ENCODE measurements at regions not wholly inside any gene's neighbourhood (a gene's known extent, or its start where the extent isn't known, plus 50 kb on each side); places are given as distances from the start of the nearest gene placed in this dataset.

DNA sequence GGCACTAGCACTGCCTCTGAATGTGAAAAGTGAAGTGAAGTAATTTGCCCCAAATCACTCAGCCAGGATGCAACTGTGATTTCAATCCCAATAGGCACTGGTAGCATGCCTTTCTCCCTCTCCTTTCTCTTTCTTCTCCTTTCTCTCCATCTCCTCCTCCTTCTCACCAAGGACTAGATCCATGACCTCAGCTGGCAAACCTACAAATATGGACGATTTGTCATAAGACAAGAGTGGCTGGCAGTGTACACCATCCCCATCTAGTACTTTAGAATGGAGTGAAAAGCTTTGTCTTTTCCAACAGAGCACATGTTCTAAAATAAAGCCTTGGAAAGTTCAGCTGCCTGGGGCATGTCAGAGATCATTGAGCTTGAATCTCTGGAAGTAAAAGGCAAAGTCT, 574.7 kb upstream of the CLINT1 start:
- no peak for DNase-seq

- no peak for DNase-seq
Measured at GRCh38 chr5:158431369-158432029, 572.6 kb upstream of the CLINT1 start.

DNA sequence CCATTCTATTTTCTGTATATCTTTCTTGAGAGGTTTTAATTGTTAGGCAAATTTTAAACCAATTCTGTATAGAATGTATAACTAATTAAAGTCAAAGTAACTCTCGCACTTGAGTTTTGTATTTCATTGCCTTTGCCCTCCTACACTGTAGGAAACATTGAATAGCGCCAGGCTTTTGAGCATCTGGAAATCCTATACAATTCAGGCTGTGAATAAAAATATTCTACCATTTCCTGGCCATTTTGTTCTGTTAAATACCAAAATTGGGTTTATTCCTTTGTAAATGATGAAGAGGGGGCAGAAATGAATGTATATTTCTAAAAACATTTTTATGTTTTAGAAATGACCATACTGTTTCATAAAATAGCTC, 571.8 kb upstream of the CLINT1 start:
- no peak for DNase-seq

DNA sequence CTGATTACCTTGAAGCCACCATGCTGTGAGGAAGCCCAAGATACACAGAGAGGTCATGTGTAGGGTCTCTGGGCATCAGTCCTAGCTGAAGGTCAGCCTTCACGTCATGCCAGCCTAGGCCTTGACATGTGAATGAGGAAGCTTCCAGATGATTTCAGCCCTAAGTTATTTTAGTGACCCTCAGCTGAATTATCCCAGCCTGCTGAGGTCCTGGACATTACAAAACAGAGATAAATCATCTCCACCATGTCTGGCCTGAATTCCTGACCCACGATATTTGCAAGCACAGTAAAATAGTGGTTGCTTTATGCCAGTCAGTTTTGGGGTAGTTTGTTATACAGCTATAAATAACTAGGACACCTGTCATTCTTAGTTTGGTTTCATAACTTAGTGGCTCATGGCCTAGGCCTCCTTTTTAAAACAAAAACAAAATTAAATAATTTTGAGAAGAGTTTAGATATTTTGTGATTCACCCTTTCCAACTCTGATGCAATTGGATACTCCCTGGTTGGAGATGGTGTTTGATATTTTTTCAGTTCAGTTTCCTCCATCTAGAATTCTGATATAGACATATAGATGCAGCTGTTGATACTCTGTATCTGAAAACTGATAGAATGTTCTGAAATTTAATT, 571.3 kb upstream of the CLINT1 start:
- DNase-seq = no peak

DNA sequence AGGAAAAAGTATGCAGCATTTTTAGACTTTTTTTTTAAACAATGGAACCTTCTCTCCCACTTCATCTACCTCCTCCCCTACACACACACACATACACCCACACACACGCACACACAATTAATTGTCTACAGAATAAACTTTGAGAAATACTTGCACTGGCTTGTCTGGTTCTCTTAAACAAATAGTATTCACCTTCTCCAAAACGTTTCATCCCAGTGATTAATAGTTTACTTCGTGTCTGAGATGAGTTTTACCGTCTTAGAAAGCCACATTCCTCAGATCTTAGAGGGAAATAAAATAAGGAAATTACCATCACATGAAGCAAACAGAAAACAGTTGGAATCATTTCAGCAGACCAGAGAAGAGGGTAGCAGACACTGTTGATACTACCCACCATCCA, 570.6 kb upstream of the CLINT1 start:
- DNase-seq = no peak

GRCh38 chr5:158423623-158424200, 564.8 kb upstream of the CLINT1 start:
- DNase-seq = no peak

DNA sequence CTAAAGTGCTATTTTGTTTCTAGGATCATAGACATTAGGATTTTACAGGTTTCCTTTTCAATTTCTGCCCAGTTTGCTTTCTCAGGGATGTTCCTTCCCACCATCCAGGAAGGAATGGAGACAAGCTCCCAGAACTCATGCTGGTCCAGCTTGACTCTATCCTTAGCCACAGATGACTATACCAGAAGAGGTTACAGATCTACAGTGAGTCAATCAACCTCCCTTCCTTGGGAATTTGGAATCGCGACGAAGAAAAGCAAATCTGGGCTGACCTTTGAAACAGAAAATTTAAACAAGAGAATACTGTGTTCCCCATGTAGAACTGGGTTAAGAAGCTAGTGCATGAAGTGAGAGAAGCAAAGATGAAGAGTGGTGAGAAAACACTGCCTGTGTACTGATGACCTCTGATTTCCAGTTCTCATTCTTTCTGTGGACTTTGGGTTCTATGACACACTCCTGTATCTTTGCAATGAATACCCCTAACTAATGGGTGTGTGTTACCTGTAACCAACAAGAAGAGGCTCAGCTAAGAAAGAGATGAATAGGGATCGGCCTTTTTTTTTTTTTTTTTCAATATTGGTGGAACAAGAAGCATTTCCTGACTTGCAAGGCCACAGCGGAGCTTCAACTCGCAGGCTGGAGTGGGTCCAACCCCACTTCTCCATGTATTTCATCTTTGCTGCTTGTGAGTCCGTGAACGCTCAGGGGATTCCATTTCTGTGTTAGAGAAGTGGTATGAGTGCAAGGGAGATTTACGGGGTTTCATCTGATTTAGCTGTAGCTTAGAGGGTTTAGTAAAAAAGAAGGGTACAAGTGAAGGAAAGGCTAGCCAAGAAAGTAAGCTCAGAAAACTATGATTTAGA, 563.9 kb upstream of the CLINT1 start:
- DNase-seq = no peak

- DNase-seq = no peak
Measured at GRCh38 chr5:158421319-158421718, 562.4 kb upstream of the CLINT1 start.

- DNase-seq = no peak
Measured at GRCh38 chr5:158419186-158419585, 560.2 kb upstream of the CLINT1 start.

DNA sequence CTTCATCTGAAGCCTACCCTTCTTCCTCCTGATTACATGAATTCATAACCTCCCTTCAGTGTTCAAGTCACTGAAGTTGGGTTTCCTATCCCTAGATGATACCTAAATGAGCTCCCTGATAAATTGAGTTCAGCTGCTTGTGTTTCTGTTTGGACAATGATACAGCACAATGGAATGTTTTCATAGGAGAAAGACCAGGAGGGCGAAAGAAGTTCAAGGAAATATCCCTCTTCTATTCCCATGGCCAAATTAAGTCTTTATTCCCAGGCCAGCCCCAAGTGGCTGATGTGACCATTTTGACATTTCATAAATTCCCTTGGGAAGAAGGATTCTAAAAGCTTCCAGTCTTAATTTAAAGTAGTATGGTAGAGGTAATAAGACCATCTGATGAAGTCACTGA, 555.8 kb upstream of the CLINT1 start:
- no peak for DNase-seq

- no peak for DNase-seq
Measured at GRCh38 chr5:158414333-158414762, 555.4 kb upstream of the CLINT1 start.

- no peak for DNase-seq
Measured at GRCh38 chr5:158413122-158413680, 554.3 kb upstream of the CLINT1 start.

GRCh38 chr5:158410976-158411375, 552.0 kb upstream of the CLINT1 start:
- no peak for DNase-seq

GRCh38 chr5:158409507-158409906, 550.6 kb upstream of the CLINT1 start:
- no peak for DNase-seq

GRCh38 chr5:158407824-158408195, 548.9 kb upstream of the CLINT1 start:
- no peak for DNase-seq

DNA sequence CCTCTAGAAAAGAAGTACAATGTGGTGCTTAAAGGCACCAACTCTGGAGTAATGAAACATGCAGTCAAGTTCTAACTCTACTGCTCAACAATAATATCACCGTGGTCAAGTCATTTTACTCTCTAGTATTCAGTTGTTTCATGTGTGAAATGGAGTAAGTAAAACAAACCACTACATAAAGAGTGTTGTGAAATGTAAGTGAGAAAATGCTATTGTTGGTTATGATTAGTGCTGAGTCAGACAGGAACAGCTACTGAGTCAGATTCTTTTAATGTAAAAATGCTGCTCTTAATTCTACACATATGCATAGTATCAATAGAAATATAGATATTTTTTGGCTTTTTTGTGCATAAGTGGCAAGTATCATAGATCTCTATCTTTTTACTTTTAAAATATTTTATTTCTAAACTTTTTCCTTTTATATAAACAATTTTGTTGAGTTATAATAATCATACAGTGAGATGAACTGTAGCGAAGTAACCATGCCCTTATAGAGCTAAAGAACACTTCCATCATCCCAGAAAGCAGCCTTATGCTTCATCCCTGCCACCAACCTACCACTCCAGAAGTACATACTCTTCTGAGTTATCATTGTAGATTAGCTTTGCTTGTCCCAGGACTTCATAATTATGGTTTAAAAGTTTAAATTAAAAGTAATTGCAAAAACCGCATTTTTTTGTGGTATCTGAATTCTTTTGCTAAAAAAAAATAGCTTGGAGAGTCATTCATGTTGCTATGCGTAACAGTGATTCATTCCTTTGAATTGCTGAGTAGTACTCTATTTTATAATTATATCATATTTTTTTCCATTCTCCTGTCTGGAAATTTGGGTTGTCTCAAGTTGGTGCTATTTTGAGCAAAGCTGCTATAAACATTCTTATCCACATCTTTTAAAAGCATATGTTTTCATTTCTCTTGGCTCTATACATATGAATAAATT, 548.2 kb upstream of the CLINT1 start:
- DNase-seq = no peak

GRCh38 chr5:158398360-158399201, 539.6 kb upstream of the CLINT1 start:
- DNase-seq = no peak

DNA sequence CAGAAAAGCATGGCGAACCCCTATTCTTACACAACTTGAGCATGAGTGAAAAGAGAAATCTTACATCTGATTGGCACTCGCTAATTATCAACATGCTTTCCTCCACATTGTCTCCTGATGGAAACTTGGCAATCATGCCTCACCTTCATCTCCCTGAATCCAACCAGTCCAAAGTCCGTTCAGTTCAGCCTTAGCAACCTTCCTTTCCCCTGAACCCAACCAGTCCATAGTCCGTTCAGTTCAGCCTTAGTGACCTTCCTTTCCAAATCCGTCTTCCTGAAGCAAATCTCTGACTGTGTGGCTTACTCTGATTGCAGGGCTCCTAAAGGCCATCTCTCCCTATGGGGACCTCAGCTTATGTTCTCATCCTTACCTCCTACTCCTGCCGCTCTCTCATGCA, 538.3 kb upstream of the CLINT1 start:
- no peak for DNase-seq

- no peak for DNase-seq
Measured at GRCh38 chr5:158394102-158394501, 535.2 kb upstream of the CLINT1 start.

DNA sequence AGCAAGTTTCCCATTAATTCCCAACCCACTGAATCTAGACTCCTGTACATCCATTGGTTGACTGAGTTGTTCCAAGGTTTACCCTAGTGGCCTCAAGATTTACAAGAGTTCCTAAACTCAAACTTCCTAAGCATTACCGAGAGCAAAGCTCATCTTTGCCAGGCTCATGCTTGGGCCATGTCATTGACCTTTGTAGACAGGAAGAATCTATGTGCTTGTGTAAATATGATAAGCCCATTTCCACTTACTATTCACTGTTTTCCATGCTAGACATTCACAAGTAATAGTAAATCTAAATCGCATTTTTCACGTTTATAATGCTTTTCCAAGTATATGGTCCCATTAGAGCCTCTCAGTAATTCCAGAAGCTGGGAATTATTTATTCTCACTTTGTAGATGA, 534.5 kb upstream of the CLINT1 start:
- DNase-seq = no peak

GRCh38 chr5:158392753-158393152, 533.8 kb upstream of the CLINT1 start:
- no peak for DNase-seq

All from SHP77 treated with DMSO at 0.1 percent for 48 hours (cell line).